Stimulated activated CD8-positive, alpha-beta memory T cell treated with anti-CD3 and anti-CD28 coated beads, Interleukin-15, amount 100 ng/mL, for 1 hour (primary cell): ENCODE measurements at regions not wholly inside any gene's neighbourhood (a gene's known extent, or its start where the extent isn't known, plus 50 kb on each side); places are given as distances from the start of the nearest gene placed in this dataset.

ENCODE experiments used
- DNase-seq: peaks from one replicate; pipeline ENCODE4 v3.0.0-alpha.2; 2020; ENCODE audit warnings: low read depth

GRCh38 chr3:94862703-94863102 lies 799.8 kb downstream of the NSUN3 start:
- DNase-seq: no peak

DNA sequence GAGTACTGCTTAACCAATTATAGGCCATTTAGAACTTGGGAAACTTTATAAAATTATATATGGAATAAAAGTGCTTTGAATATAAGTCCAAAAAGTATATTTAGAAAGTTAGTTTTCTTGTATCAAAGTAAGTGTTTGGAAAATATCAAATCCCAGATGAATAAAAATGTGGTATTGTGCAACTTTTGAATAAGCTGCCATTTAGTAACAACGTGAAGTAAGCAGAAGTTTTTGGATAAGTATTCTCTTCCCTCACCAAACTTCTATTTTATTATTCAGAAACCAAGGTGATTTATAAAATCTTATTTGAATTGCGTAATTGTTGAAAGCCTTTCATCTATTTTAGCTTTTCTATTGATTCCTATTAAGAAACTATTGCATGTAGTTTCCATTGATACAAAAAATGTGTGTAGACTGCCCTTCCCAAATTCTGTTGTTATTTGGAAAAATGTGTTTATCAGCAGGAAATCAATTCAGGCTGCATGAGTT lies 806.2 kb downstream of the NSUN3 start:
- DNase-seq: no peak

GRCh38 chr3:94873751-94874150 lies 810.9 kb downstream of the NSUN3 start:
- no peak for DNase-seq

GRCh38 chr3:94875149-94875548 lies 812.3 kb downstream of the NSUN3 start:
- no peak for DNase-seq

DNA sequence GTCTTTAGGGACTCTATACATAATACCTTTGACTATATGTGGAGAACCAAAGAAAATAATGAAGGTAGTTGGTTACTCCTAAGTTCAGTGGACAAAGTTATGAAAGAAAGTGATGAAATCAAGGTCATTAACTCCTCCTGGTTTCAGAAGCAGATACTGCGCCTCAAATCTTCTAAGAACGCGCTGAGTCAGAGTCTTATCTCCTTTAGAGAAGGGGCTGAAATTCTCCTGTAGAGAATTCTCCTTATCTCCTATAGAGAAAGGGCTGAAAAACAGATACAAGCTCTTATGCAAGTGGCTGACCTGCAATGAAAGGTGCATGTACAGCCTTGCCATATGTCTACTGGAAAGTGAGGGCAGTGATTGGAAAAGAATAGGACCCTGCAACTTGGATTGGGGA lies 824.2 kb downstream of the NSUN3 start:
- no peak for DNase-seq

- DNase-seq: no peak
These were observed 834.1 kb downstream of the NSUN3 start for GRCh38 chr3:94896994-94897393.

DNA sequence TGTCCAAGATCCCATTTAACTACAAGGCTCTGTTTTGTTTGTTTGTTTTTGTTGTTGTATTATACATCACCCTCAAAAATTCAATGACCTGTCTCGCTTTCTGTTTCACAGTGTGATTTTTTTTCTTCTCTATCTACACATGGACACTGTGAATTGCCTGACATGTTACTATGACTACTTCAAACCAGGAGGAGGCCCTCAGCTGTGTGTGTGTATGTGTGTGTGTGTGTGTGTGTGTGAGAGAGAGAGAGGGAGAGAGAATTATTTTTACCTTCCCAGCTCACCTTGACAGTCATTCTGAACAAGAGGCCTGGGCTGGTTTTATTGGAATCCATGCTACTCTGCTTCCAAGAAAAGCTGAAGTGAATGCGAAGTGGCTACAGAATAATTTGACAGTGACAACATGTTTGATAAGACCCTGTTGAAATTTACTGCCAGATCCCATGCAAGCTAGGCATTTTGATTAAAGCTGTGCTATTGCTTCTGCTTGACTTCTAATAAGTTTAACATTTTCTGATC lies 841.4 kb downstream of the NSUN3 start:
- DNase-seq: no peak

- no peak for DNase-seq
These were observed 846.9 kb downstream of the NSUN3 start for GRCh38 chr3:94909726-94910125.

DNA sequence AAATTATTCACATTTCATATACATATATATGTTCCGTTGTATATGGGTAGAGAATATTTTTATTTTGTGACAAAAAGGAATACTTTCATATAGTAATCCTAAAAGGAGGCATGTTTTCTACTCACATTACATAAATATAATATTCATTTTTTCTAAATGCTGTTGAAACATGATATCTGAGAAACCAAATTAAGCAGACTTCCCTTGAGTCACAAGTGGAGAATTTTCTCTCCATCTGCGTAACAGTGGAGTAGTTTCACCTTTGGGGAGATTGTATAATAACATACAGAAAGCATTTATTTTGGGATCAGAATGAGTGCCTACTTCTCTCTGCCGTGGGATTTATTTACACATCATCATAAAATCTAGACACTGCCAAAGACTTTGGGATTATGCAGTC lies 849.8 kb downstream of the NSUN3 start:
- no peak for DNase-seq

DNA sequence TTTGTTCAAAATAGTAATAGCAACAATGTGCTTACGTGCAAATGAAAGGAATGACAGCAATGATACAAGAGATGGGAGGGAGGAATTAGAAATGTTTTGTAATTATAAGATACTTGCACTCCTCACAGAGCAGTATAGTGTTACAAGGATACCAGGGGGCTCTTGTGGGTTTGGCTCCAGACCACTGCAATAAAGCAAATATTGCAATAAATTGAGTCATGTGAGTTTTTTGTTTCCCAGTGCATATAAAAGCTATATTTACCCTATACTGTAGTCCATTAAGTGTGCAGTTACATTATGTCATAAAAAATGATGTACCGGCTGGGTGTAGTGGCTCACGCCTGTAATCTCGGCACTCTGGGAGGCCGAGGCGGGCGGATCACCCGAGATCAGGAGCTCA lies 864.3 kb downstream of the NSUN3 start:
- no peak for DNase-seq

- DNase-seq: no peak
These were observed 866.1 kb downstream of the NSUN3 start for GRCh38 chr3:94928921-94929320.

DNA sequence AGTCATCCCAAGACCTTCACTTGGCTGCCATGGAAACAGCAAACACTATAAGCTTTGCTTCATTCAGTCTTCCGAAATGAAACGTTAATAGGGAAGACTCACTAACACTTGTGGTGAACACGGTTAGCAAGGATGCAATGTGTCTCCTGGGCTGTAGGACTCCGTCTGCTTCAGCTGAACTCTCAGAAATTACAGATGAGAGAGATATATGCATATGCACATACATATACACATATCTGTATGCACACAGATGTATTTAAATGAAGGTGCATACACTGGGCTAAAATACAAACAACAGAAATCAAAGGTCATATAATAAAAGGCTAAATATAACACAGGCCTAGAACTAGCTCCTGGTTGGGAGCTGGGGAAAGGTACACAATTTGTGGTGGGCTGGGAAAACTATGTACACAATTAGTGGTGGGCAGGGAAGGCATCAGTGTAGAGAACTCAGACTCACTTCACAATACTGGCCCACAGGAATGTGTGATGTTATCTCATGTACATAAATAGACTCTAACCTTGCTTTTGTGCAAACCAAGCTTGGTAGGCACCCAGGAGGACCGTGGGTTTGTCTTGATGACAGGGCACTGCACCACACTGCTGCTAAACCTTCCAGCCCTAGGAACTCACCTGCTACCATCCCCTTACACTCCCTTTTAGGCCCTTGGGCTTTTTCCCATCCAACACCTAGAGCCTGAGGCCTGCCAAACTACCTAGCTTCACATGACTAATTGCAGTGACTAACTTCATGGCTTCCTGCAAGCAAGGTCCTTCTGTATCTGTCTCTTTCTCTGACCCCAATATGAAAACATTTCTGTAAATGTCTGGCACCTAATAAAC lies 873.1 kb downstream of the NSUN3 start:
- DNase-seq: no peak

- no peak for DNase-seq
These were observed 875.1 kb downstream of the NSUN3 start for GRCh38 chr3:94937980-94938379.

GRCh38 chr3:94946683-94947082 lies 883.8 kb downstream of the NSUN3 start:
- no peak for DNase-seq

DNA sequence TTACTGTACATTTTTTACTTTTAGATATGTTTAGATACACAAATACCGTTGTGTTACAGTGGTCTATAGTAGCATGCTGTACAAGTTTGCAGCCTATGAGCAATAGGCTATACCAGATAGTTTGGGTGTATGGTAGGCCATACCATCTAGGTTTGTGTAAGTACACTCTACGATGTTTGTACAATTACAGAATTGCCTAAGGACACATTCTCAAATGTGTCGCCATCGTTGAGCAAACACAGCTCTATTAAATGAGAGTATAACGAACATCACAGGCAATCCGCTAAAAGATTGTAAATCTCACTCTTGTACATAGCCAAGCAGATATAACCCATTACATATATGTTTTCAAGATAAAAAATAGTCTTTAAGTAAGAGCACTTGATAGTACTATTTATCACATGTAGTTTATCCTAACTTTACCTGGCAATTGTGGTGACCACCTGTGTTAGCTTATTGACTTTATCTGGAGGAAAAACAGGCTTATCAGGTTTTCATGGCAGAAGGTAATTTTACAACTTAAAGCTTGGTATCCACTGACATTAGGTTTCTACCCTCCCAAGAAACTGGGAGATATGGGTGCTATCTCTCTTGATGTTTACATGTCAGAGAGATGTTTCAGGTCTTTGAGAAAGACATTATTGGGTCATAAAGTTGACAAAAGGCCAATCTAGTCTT lies 898.7 kb downstream of the NSUN3 start:
- DNase-seq: no peak

- DNase-seq: no peak
These were observed 903.1 kb downstream of the NSUN3 start for GRCh38 chr3:94965867-94966475.

- no peak for DNase-seq
These were observed 904.3 kb downstream of the NSUN3 start for GRCh38 chr3:94967196-94967595.

DNA sequence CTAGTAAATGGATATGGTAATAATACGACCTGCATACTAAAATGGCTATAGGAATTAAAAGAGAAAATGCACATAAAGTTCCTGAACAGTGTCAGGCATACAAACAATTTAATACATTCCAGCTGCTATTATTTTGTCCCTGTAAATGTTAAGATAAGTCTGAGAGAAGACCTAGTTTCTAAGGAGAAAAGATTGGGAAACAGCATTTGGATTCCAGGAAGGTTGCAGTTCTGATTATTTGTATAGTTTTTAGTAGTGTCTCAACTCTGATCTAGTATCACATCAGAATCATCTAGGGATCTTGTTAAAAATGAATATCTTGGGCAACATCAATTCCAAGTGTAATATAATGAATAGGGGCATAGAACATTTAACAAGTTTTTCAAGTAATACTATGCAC lies 905.7 kb downstream of the NSUN3 start:
- no peak for DNase-seq

- DNase-seq: no peak
These were observed 909.2 kb downstream of the NSUN3 start for GRCh38 chr3:94972066-94972465.

- no peak for DNase-seq
These were observed 915.2 kb downstream of the NSUN3 start for GRCh38 chr3:94978084-94978483.

DNA sequence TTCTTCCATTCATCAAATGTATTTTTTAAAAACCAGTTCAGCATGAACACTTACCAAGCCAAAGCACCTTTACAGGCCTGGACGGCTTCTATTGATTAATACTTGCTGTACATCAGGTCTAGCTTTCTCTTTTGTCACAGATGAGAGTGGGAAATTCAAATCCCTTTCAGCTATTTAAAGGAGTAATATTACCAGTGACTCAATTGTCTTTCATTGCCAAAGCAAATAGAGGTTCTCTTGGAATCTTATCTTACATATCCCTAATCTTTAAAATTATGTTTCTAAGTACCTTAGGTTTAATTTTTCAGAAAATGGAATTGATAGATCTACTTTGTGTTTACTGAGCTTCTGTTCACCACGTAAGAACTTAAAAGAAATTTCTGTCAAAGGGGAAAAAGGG lies 922.9 kb downstream of the NSUN3 start:
- no peak for DNase-seq

DNA sequence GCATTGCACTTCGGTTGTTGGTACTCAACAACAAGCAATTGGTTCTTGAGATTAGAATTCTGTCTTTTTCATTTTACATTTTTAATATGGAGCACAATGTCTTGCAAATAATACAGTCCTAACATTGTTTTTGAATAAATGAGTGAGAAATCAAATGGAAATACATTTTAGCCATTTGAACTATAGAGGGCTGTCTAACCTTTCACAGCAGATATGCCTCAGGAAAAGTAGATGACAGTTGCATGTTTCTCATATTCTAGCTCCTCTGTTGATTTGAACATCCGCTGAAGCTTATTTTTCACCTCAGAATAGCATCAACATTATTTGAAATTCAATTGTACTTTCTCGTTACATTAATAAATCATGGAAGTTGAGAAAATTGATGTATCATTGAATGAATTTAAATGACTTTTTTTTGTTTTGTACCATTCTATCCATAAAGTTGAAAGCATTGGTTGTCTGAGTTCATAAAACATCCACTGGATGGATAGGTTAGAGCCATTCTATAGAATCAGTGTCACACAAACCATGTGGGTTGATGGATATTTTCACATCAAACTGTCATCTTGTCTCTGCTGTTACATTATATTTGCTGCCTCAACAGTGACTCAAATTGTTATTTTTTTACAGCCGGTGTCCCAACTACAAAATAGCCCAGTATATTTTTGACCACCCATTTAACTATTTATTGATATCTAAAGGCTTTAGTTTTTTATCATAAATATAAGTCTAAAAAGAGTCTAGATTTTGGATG lies 928.3 kb downstream of the NSUN3 start:
- DNase-seq: no peak
